GM18499 (cell line): ENCODE measurements at regions not wholly inside any gene's neighbourhood (a gene's known extent, or its start where the extent isn't known, plus 50 kb on each side); places are given as distances from the start of the nearest gene placed in this dataset.
A peak's percentile ranks its signal among the peaks of the same experiment; 100 is the strongest.
"Not testable (repeated sequence)": the region's sequence is repeated elsewhere in the genome, so short reads cannot be mapped to it uniquely, and the experiment has no call there.

Experiments
- ATAC-seq: cut with Tn5 transposase; IDR thresholded peaks from one replicate; pipeline ENCODE4 v1.9.1; 2021; ENCODE audit warnings: moderate number of reproducible peaks; ENCODE audit not compliant: insufficient read depth, unreplicated experiment

- not testable (repeated sequence) for ATAC-seq
These were observed 141.6 kb upstream of the PRSS12 start for GRCh38 chr4:118494437-118494836.

- ATAC-seq, result not testable (repeated sequence)
These were observed 150.2 kb upstream of the PRSS12 start for GRCh38 chr4:118502967-118503366.

GRCh38 chr4:118504927-118505326 is 152.1 kb upstream of the PRSS12 start:
- ATAC-seq, result not testable (repeated sequence)

- not testable (repeated sequence) for ATAC-seq
These were observed 152.7 kb upstream of the PRSS12 start for GRCh38 chr4:118505491-118505890.

DNA sequence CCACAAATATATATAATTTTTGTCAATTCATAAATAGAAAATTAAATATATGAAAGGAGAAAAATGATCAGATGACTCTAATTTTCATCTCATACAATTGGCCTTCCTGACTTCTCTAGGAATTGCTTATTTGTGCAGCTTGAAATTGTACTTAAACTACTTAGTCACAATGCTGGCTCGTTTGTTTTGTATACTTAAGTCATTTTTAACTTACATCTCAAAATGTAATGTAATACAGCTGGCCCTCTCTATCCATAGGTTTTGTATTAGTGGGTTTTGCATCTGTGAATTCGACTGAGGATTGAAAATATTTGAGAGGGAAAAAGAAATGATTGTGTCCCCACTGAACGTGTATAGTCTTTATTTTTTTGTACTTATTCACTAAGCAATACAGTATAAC is 160.1 kb upstream of the PRSS12 start:
- ATAC-seq, result not testable (repeated sequence)

- not testable (repeated sequence) for ATAC-seq
These were observed 161.5 kb upstream of the PRSS12 start for GRCh38 chr4:118514332-118514731.

DNA sequence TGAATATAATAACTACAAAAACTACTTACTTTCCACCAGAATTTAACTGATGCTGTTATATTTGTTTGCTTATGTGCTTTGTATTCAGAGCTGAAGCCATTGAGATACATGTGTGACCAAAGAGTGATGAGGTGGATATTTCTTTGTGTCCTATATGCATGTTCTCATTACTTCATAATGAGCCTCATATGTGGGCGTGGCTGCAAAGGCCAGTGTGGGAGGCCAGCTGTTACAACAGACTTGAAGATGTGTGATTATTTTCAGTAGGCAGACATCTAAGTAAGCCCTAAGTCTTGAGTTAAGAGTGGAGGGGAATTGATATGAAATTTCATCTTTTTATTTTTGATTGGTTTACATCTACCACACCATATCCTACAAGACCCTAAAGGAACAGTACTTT is 163.3 kb upstream of the PRSS12 start:
- not testable (repeated sequence) for ATAC-seq

GRCh38 chr4:118530107-118530506 is 155.1 kb upstream of the METTL14 start:
- ATAC-seq, result not testable (repeated sequence)

GRCh38 chr4:118531947-118532346 is 153.2 kb upstream of the METTL14 start:
- not testable (repeated sequence) for ATAC-seq

DNA sequence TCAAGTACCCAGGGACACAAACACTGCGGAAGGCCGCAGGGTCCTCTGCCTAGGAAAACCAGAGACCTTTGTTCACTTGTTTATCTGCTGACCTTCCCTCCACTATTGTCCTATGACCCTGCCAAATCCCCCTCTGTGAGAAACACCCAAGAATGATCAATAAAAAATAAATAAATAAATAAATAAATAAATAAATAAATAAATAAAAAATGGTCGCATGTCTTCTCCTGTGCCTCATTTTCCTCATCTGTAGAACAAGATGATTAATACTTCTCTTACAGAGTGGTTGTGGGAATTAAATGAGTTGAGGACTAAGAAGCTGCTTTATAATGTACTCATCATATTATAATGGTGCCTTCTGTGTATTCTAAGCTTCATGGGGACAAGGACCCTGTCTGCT is 149.4 kb upstream of the METTL14 start:
- ATAC-seq, result not testable (repeated sequence)

GRCh38 chr4:118539412-118540077 is 145.6 kb upstream of the METTL14 start:
- ATAC-seq, result peak; percentile 87

DNA sequence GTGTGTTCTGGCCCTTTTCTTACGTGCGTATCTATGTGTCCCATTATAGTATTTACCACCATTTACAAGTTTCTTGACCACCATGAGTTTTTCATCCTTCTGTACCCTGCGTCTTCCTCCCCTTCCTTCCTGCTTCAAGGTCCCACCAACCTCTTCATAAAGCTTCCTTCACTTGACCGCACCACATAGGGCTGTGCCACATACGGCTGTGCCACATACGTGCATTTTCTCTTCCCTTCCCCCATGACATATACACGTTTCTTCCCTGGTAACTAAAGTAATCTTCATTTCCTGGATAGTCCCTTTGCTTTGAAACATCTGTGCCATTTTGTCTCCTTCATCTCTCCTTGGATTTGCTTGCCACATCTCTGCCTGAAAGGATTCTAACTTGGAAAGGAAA is 128.6 kb upstream of the METTL14 start:
- ATAC-seq, result not testable (repeated sequence)

GRCh38 chr4:118557298-118557851 is 127.8 kb upstream of the METTL14 start:
- ATAC-seq, result no peak

DNA sequence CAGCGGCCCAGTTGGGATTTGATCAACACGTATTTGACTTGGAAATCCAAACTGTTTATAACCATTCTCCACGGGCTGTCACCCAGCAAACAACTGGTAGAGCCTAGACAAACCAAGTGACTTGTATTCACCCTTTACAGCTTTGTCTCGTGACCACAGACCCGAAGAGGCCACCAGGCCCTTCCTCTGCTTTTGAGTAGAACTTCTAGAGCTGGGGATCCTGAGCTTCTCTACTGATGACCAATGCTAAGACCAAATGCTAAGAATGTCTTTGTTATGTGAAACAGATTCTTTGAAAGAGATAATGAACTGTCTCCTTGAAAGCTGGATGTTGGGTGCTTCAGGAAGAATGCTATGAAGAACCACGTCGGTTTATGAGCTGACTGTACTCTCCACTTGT is 127.0 kb upstream of the METTL14 start:
- not testable (repeated sequence) for ATAC-seq

DNA sequence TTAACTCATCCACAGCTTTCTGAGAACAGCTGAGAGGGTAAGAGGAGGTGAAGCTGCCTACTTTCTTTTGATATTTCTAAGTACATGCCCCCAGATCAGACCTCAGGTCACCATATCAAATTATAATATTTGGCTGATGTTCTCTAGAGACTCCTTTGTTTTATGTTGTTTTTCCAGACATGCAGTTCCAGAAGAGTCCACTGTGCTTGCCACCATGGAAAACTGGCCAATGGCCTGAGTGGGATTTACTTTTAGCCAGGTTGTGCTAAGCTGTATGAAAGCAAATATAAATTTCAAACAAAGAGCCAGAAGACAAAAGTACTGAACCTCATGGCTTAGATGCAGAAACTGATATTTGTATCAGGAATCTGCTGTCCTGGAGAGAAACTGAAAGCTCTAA is 123.6 kb upstream of the METTL14 start:
- not testable (repeated sequence) for ATAC-seq

GRCh38 chr4:118566003-118566513 is 119.1 kb upstream of the METTL14 start:
- peak; percentile 66 for ATAC-seq

DNA sequence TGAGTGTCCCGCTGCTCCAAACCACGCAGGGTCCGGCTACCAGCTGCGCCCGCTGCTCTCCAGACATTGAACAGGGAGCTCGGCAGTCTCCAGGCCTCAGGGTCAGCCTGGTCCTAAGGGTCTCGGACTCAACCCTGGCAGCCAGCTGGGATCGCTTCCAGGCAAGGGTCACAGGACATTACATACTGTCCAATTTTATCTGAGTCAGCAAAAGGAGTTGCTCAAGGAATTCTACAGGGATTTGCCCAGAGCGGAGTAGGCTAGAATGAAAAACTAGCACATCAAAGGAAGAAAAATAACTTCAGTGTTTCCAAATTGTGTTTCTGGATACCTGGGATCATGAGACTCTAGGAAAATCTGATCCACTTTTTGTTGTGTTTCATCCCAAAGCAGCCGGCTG is 112.2 kb upstream of the METTL14 start:
- ATAC-seq, result not testable (repeated sequence)

- not testable (repeated sequence) for ATAC-seq
These were observed 110.8 kb upstream of the METTL14 start for GRCh38 chr4:118574251-118574913.

GRCh38 chr4:118575057-118575456 is 110.1 kb upstream of the METTL14 start:
- not testable (repeated sequence) for ATAC-seq

GRCh38 chr4:118575726-118576125 is 109.5 kb upstream of the METTL14 start:
- not testable (repeated sequence) for ATAC-seq

DNA sequence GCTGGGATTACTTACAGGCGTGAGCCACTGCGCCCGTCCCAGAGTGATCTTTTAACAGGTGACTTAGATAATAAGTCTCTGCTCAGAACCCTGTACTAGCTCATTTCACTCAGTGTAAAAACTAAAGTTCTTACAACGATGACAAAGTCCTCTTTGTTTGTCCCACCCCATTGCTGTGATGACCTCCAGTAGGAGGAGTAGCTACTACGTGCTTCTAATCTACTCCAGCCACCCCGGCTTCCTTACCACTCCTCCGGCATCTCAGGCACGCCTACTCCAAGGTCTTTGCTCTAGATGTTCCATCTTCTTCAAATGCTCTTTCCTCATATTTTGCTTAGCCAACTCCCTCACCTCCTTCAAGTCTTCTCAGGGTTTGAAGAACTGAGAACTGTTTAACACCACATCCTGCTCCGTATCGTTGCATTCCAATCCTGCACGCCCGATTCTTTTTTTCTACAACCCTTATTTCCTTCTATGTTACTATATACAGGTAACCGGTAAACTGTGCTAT is 108.4 kb upstream of the METTL14 start:
- not testable (repeated sequence) for ATAC-seq
